ENCODE measurements at regions not wholly inside any gene's neighbourhood (a gene's known extent, or its start where the extent isn't known, plus 50 kb on each side); places are given as distances from the start of the nearest gene placed in this dataset.

- no peak for TF ChIP-seq CTCF (IDR thresholded peaks at IDR 0.05; ENCODE audit: borderline replicate concordance, control extremely low read depth, extremely low read depth, insufficient read depth, missing control alignments)
- in situ Hi-C loops (cut with MboI; ENCODE audit: low sequenced_read_pairs, unreplicated experiment), result no loop called here
- DNase-seq (ENCODE audit: low spot score), result no peak
Observed at GRCh38 chr1:221805121-221805520, 63.2 kb upstream of the DUSP10 start.

- in situ Hi-C loops (cut with MboI; ENCODE audit: low sequenced_read_pairs, unreplicated experiment), result no loop called here
- TF ChIP-seq CTCF (IDR thresholded peaks at IDR 0.05; ENCODE audit: borderline replicate concordance, control extremely low read depth, extremely low read depth, insufficient read depth, missing control alignments), result no peak
- DNase-seq (ENCODE audit: low spot score), result no peak
Observed at GRCh38 chr1:221804303-221804702, 62.4 kb upstream of the DUSP10 start.

- in situ Hi-C loops (cut with MboI; ENCODE audit: low sequenced_read_pairs, unreplicated experiment), result no loop called here
- TF ChIP-seq CTCF (IDR thresholded peaks at IDR 0.05; ENCODE audit: borderline replicate concordance, control extremely low read depth, extremely low read depth, insufficient read depth, missing control alignments), result no peak
- no peak for DNase-seq (ENCODE audit: low spot score)
Observed at GRCh38 chr1:221801773-221802516, 60.1 kb upstream of the DUSP10 start.

- no peak for TF ChIP-seq CTCF (IDR thresholded peaks at IDR 0.05; ENCODE audit: borderline replicate concordance, control extremely low read depth, extremely low read depth, insufficient read depth, missing control alignments)
- in situ Hi-C loops (cut with MboI; ENCODE audit: low sequenced_read_pairs, unreplicated experiment), result no loop called here
- DNase-seq (ENCODE audit: low spot score), result no peak
Observed at GRCh38 chr1:221801251-221801661, 59.4 kb upstream of the DUSP10 start.

GRCh38 chr1:221800831-221801230 is 58.9 kb upstream of the DUSP10 start:
- TF ChIP-seq CTCF (IDR thresholded peaks at IDR 0.05; ENCODE audit: borderline replicate concordance, control extremely low read depth, extremely low read depth, insufficient read depth, missing control alignments), result no peak
- in situ Hi-C loops (cut with MboI; ENCODE audit: low sequenced_read_pairs, unreplicated experiment), result no loop called here
- no peak for DNase-seq (ENCODE audit: low spot score)

- in situ Hi-C loops (cut with MboI; ENCODE audit: low sequenced_read_pairs, unreplicated experiment), result no loop called here
- no peak for TF ChIP-seq CTCF (IDR thresholded peaks at IDR 0.05; ENCODE audit: borderline replicate concordance, control extremely low read depth, extremely low read depth, insufficient read depth, missing control alignments)
- no peak for DNase-seq (ENCODE audit: low spot score)
Observed at GRCh38 chr1:221797506-221797905, 55.6 kb upstream of the DUSP10 start.

Data from GM13976 (cell line).